HAP-1 (cell line): ENCODE measurements at regions not wholly inside any gene's neighbourhood (a gene's known extent, or its start where the extent isn't known, plus 50 kb on each side); places are given as distances from the start of the nearest gene placed in this dataset.
"Not testable (repeated sequence)": the region's sequence is repeated elsewhere in the genome, so short reads cannot be mapped to it uniquely, and the experiment has no call there.

Experiments
- DNase-seq, 2 experiments: peaks; one replicate each; pipeline ENCODE4 v3.0.0-alpha.2; 2016 to 2020; ENCODE audit warnings: low spot score in 2 of 2
- H3K27me3 ChIP-seq: fragments of 250-450 bp; sonication (Bioruptor Pico); 2 replicates; pipeline ENCODE4 v1.5.1; 2020; ENCODE audit warnings: low read depth, mild to moderate bottlenecking, moderate library complexity
- H3K36me3 ChIP-seq: fragments of 250-450 bp; sonication (Bioruptor Pico); replicated peaks from 2 replicates; pipeline ENCODE4 v1.5.1; 2020; ENCODE audit warnings: mild to moderate bottlenecking
- H3K4me1 ChIP-seq: fragments of 250-450 bp; sonication (Bioruptor Pico); 2 replicates; pipeline ENCODE4 v1.5.1; 2020; ENCODE audit warnings: mild to moderate bottlenecking
- H3K4me3 ChIP-seq: fragments of 250-450 bp; sonication (Bioruptor Pico); 2 replicates; pipeline ENCODE4 v1.5.1; 2020; ENCODE audit warnings: mild to moderate bottlenecking, moderate library complexity
- H3K9me3 ChIP-seq: fragments of 250-450 bp; sonication (Bioruptor Pico); 2 replicates; pipeline ENCODE4 v1.5.1; 2020; ENCODE audit warnings: mild to moderate bottlenecking, moderate library complexity
- in situ Hi-C: fragments of 300-500 bp; cut with MboI; formaldehyde crosslinking; loops from 3 replicates; pipeline ENCODE4 v1.14.3; 2020; ENCODE audit warnings: low sequenced_read_pairs, inconsistent platforms, mixed read lengths

DNA sequence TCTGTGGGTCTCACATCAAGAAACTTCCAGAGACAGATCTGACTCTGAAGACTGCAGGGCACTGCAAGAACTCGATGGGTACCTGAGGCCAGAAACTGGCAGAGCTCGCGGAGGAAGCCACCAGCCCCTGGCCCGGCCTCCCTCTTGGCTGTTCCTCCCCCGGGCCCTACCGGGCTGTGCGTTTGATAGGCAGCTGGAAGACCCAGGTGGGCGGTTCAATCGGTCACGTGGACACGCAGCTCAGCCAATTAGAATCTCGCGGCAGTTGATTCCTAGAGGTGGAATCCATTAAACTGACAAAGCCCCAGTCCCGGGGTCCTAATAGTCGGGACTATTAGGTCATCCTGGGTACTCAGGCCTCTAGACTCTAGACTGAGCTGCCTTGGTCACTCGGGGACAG is 139.9 kb downstream of the GPCPD1 start:
- Histone ChIP-seq H3K27me3 (no peaks in the 10 kb centered on the region), H3K9me3 (no peaks in the 10 kb centered on the region), H3K36me3 (no peaks in the 10 kb centered on the region), H3K4me1 (no peaks in the 10 kb centered on the region), H3K4me3 (no peak overlapping the region)
- no peak for DNase-seq
- in situ Hi-C loops = no loop called here

DNA sequence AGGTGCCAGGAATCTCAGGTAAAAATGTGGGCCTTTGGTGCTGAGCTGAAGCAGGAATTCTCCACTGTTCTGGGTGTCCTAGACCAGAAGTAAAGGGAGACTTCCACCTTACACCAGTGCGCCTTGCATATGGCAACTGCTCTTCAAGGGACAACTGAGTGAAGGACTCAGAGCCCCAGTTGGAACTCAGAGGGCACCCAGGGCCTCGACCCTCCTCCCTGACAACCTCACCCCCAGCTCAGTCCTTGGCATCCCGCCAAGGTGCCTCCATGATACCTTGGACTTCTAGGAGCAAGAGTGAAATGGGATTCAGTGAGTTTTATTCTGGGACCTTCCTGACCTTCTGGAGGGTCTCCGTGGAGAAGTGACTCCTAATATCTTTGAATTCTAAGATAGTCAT is 140.3 kb downstream of the GPCPD1 start:
- H3K9me3 ChIP-seq = no peaks in the 10 kb centered on the region
- no peaks in the 10 kb centered on the region for H3K36me3 ChIP-seq
- in situ Hi-C loops = no loop called here
- H3K4me3 ChIP-seq = no peak overlapping the region
- DNase-seq = no peak
- H3K27me3 ChIP-seq = no peaks in the 10 kb centered on the region
- H3K4me1 ChIP-seq = no peaks in the 10 kb centered on the region

- Histone ChIP-seq H3K4me3 (no peak overlapping the region), H3K27me3 (no peaks in the 10 kb centered on the region), H3K4me1 (no peaks in the 10 kb centered on the region), H3K9me3 (no peaks in the 10 kb centered on the region), H3K36me3 (no peaks in the 10 kb centered on the region)
- in situ Hi-C loops = no loop called here
- DNase-seq = no peak
These were observed 141.7 kb downstream of the GPCPD1 start for GRCh38 chr20:5469111-5469510.

GRCh38 chr20:5467086-5467485 is 143.7 kb downstream of the GPCPD1 start:
- no peaks in the 10 kb centered on the region for H3K4me1 ChIP-seq
- no peak for DNase-seq
- H3K36me3 ChIP-seq = no peaks in the 10 kb centered on the region
- no peaks in the 10 kb centered on the region for H3K9me3 ChIP-seq
- in situ Hi-C loops = no loop called here
- H3K4me3 ChIP-seq = no peak overlapping the region
- no peaks in the 10 kb centered on the region for H3K27me3 ChIP-seq

DNA sequence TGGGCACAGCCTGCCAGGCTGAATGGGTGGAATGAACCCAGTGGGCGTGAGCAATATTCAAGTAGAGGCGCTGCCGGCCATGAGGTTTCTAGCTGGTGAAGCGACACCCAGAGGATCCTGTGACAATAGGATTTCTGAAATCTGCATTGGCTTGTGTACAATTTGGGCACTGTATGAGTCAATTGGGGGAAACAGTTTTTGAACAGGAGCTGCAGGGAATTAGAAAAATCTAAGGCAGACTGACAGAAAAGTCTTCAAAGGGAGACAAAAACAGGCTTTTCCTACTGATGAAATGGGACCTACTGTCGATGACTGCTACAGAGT is 145.2 kb downstream of the GPCPD1 start:
- Histone ChIP-seq H3K4me3 (no peak overlapping the region), H3K4me1 (no peaks in the 10 kb centered on the region), H3K27me3 (no peaks in the 10 kb centered on the region), H3K9me3 (no peaks in the 10 kb centered on the region), H3K36me3 (no peaks in the 10 kb centered on the region)
- in situ Hi-C loops = no loop called here
- no peak for DNase-seq

- in situ Hi-C loops = no loop called here
- DNase-seq = no peak
- no peaks in the 10 kb centered on the region for H3K36me3 ChIP-seq
- no peaks in the 10 kb centered on the region for H3K9me3 ChIP-seq
- H3K4me1 ChIP-seq = no peaks in the 10 kb centered on the region
- no peaks in the 10 kb centered on the region for H3K27me3 ChIP-seq
- no peak overlapping the region for H3K4me3 ChIP-seq
These were observed 145.8 kb downstream of the GPCPD1 start for GRCh38 chr20:5464901-5465603.

DNA sequence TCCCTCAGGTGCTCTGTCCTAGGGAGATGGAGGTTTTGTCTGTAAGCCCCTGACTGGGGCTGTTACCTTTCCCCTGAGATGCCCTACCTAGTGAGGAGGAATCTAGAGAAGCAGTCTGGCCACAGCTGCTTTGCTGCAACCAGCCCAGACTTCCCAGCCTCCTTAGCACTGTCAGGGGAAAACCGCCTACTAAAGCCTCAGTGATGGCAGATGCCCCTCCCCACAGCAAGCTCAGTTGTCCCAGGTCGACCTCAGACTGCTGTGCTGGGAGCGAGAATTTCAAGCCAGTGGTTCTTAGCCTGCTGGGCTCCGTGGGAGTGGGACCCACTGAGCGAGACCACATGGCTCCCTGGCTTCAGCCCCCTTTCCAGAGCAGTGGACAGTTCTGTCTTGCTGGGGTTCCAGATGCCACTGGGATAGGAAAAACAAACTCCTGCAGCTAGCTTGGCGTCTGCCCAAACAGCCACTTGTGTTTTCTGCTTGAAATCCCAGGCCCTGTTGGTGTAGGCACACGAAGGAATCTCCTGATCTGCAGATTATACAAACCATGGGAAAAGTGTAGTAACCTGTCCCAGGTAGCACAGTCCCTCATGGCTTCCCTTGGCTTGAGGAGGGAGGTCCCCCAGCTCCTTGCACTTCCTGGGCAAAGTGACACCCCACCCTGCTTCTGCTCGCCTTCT is 146.4 kb upstream of the PROKR2 start:
- Histone ChIP-seq H3K36me3 (no peaks in the 10 kb centered on the region), H3K4me1 (no peaks in the 10 kb centered on the region), H3K4me3 (no peak overlapping the region), H3K9me3 (no peaks in the 10 kb centered on the region), H3K27me3 (no peaks in the 10 kb centered on the region)
- in situ Hi-C loops = no loop called here
- DNase-seq = no peak

GRCh38 chr20:5453745-5454144 is 137.0 kb upstream of the PROKR2 start:
- H3K27me3 ChIP-seq, H3K36me3 ChIP-seq, DNase-seq, H3K4me1 ChIP-seq, H3K4me3 ChIP-seq, in situ Hi-C loops, H3K9me3 ChIP-seq: not testable (repeated sequence)

- H3K27me3 ChIP-seq, DNase-seq, in situ Hi-C loops, H3K36me3 ChIP-seq, H3K4me3 ChIP-seq, H3K9me3 ChIP-seq, H3K4me1 ChIP-seq: not testable (repeated sequence)
These were observed 136.6 kb upstream of the PROKR2 start for GRCh38 chr20:5453316-5453715.

DNA sequence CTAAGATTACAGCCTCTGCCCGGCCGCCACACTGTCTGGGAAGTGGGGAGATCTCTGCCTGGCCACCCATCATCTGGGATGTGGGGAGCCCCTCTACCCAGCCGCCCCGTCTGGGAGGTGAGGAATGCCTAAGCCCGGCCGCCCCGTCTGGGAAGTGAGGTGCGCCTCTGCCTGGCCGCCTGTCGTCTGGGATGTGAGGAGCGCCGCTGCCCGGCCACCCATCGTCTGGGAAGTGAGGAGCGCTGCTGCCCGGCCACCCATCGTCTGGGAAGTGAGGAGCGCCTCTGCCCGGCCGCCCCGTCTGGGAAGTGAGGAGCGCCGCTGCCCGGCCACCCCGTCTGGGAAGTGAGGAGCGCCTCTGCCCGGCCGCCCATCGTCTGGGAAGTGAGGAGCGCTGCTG is 135.9 kb upstream of the PROKR2 start:
- H3K36me3 ChIP-seq, H3K27me3 ChIP-seq, H3K9me3 ChIP-seq, in situ Hi-C loops, H3K4me3 ChIP-seq, DNase-seq, H3K4me1 ChIP-seq: not testable (repeated sequence)

- H3K4me3 ChIP-seq, H3K27me3 ChIP-seq, in situ Hi-C loops: not testable (repeated sequence)
These were observed 135.5 kb upstream of the PROKR2 start for GRCh38 chr20:5452286-5452685.

DNA sequence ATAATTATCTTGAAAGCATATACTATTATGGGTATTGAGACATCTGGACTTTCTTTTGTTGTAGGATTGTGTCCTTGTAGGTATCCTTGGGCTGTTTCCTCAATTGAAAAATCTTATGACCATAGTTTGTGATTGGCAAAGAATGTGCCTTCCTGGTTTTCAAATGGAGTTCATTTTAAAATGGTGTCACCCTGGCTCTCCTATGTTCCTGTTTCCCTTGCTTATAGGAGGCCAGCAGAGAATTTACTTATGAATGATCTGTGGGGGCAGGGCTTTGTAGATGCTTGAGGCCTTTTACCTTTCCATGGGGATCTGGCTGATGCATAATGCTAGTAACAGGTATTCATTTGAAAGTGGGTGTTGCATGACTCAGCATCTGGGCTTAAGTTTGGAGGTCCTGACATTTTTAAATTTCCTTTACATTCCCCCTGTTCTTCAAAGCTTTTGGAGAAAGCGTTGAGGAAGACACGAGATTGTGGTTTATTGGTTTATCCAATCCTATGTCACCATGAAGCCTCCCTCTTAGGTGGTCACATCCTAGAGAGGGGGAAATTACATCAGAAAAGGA is 135.0 kb upstream of the PROKR2 start:
- DNase-seq = no peak
- H3K27me3 ChIP-seq = no peaks in the 10 kb centered on the region
- in situ Hi-C loops = no loop called here

More at GRCh38 chr20:5452286-5452685, 135.5 kb upstream of the PROKR2 start:
- H3K9me3 ChIP-seq, DNase-seq, H3K4me1 ChIP-seq, H3K36me3 ChIP-seq: not testable (repeated sequence)

DNA sequence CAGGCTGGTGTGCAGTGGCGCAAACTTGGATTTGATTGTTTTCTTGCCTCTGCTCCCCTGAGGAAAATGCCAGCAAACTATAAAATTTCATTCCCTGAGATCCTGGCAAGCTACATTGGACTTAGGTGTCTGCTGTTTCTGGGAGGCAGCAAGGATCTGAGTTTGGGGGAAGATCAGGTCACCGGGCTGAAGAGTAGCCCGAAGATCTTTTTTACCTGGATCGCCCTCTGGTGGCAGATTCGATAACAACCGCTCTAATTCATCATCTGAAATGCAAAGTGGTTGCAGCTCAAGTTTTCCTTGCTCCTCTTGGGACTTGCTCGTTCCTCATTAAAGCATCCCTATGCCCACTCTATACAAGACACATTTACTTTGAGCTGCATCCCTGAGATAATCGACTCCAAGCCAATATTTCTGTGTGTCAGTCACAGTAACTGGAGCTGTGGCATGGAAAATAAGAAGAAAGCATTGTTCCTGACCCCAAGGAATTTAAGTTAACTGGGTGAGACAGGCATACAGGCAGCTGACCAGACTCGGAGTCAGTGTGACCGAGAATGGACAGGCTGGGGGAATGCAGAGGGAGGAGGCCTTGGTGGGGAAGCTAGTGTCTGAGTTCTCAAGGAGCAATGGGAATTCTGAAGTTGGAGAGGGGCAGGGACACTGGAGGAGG is 131.8 kb upstream of the PROKR2 start:
- peak; percentile 24 to 72 for DNase-seq
- Histone ChIP-seq H3K27me3 (no peaks in the 10 kb centered on the region), H3K9me3 (no peaks in the 10 kb centered on the region), H3K4me3 (no peak overlapping the region), H3K36me3 (no peaks in the 10 kb centered on the region), H3K4me1 (no peaks in the 10 kb centered on the region)
- in situ Hi-C loops = no loop called here

More for the DNA sequence above, 135.0 kb upstream of the PROKR2 start:
- H3K4me1 ChIP-seq = no peaks in the 10 kb centered on the region
- H3K36me3 ChIP-seq = no peaks in the 10 kb centered on the region
- no peak overlapping the region for H3K4me3 ChIP-seq
- H3K9me3 ChIP-seq = no peaks in the 10 kb centered on the region

- Histone ChIP-seq H3K4me3 (no peak overlapping the region), H3K4me1 (no peaks in the 10 kb centered on the region), H3K27me3 (no peaks in the 10 kb centered on the region), H3K36me3 (no peaks in the 10 kb centered on the region), H3K9me3 (no peaks in the 10 kb centered on the region)
- in situ Hi-C loops = no loop called here
- no peak for DNase-seq
These were observed 130.4 kb upstream of the PROKR2 start for GRCh38 chr20:5447188-5447587.
